HepG2 (cell line): ENCODE measurements at regions not wholly inside any gene's neighbourhood (a gene's known extent, or its start where the extent isn't known, plus 50 kb on each side); places are given as distances from the start of the nearest gene placed in this dataset.
"Not testable (repeated sequence)": the region's sequence is repeated elsewhere in the genome, so short reads cannot be mapped to it uniquely, and the experiment has no call there.

Source experiments
- ARNT2 ChIP-seq: sonication (generic); formaldehyde crosslinking; IDR thresholded peaks from 2 replicates; pipeline ENCODE4 v1.8.0; 2022; ENCODE audit warnings: mild to moderate bottlenecking, low read depth, missing genetic modification reagents, moderate library complexity
- BCL6 ChIP-seq: IDR thresholded peaks from 2 replicates; pipeline ENCODE4 v1.6.1; 2016; ENCODE audit warnings: missing genetic modification reagents, missing compliant biosample characterization
- CBFB ChIP-seq: sonication (generic); formaldehyde crosslinking; IDR thresholded peaks from 2 replicates; pipeline ENCODE4 v1.4.0; 2020; ENCODE audit warnings: missing genetic modification reagents
- GFI1 ChIP-seq: sonication (generic); formaldehyde crosslinking; IDR thresholded peaks from 2 replicates; pipeline ENCODE4 v1.5.0; 2020; ENCODE audit warnings: missing genetic modification reagents, mild to moderate bottlenecking, borderline replicate concordance
- LCORL ChIP-seq, 2 experiments: fragments of 450-650 bp in 1 of 2; sonication (generic) in 1 of 2; formaldehyde crosslinking in 1 of 2; IDR thresholded peaks; 2 replicates each; pipeline versions ENCODE4 v1.5.0 to v1.6.1; 2017 to 2020; ENCODE audit warnings: antibody characterized with exemption in 1 of 2, missing genetic modification reagents in 1 of 2
- MAFF ChIP-seq: IDR thresholded peaks from 2 replicates; pipeline ENCODE4 v1.6.1; 2011; ENCODE audit warnings: low read depth, low read length, improper control_type of control experiment
- MEF2D ChIP-seq: sonication (generic); formaldehyde crosslinking; IDR thresholded peaks from 2 replicates; pipeline ENCODE4 v1.5.1; 2020; ENCODE audit warnings: mild to moderate bottlenecking, missing genetic modification reagents
- MYC ChIP-seq: sonication (generic); formaldehyde crosslinking; IDR thresholded peaks from 2 replicates; pipeline ENCODE4 v1.9.0; 2021; ENCODE audit warnings: missing genetic modification reagents, borderline replicate concordance
- SPEN ChIP-seq: sonication (generic); formaldehyde crosslinking; IDR thresholded peaks from 2 replicates; pipeline ENCODE4 v1.5.1; 2020; ENCODE audit warnings: low read depth, mild to moderate bottlenecking, missing genetic modification reagents
- STAG1 ChIP-seq: sonication (generic); formaldehyde crosslinking; IDR thresholded peaks from 2 replicates; pipeline ENCODE4 v1.4.0; 2020; ENCODE audit warnings: missing genetic modification reagents
- ZNF224 ChIP-seq: sonication (generic); formaldehyde crosslinking; IDR thresholded peaks from 2 replicates; pipeline ENCODE4 v1.5.0; 2020; ENCODE audit warnings: mild to moderate bottlenecking, missing genetic modification reagents
- ZNF274 ChIP-seq: sonication (generic); formaldehyde crosslinking; IDR thresholded peaks from 2 replicates; pipeline ENCODE4 v1.5.1; 2020; ENCODE audit warnings: mild to moderate bottlenecking, missing genetic modification reagents
- ZNF605 ChIP-seq: sonication (generic); formaldehyde crosslinking; IDR thresholded peaks from 2 replicates; pipeline ENCODE4 v1.8.0; 2022; ENCODE audit warnings: mild to moderate bottlenecking, missing genetic modification reagents
- TF ChIP-seq, protein P1 (sequence below): IDR thresholded peaks from 2 replicates; pipeline ENCODE4 v1.6.1; 2016; ENCODE audit warnings: missing compliant biosample characterization, missing genetic modification reagents, borderline replicate concordance
- TF ChIP-seq, protein P2 (sequence below): sonication (generic); formaldehyde crosslinking; IDR thresholded peaks from 2 replicates; pipeline ENCODE4 v1.5.0; 2020; ENCODE audit warnings: missing genetic modification reagents
- TF ChIP-seq, protein P3 (sequence below): sonication (generic); formaldehyde crosslinking; IDR thresholded peaks from 2 replicates; pipeline ENCODE4 v1.5.1; 2020; ENCODE audit warnings: mild to moderate bottlenecking, missing genetic modification reagents
- TF ChIP-seq, protein P4 (sequence below): sonication (generic); formaldehyde crosslinking; IDR thresholded peaks from 2 replicates; pipeline ENCODE4; 2020; ENCODE audit warnings: missing genetic modification reagents, mild to moderate bottlenecking, borderline replicate concordance

DNA sequence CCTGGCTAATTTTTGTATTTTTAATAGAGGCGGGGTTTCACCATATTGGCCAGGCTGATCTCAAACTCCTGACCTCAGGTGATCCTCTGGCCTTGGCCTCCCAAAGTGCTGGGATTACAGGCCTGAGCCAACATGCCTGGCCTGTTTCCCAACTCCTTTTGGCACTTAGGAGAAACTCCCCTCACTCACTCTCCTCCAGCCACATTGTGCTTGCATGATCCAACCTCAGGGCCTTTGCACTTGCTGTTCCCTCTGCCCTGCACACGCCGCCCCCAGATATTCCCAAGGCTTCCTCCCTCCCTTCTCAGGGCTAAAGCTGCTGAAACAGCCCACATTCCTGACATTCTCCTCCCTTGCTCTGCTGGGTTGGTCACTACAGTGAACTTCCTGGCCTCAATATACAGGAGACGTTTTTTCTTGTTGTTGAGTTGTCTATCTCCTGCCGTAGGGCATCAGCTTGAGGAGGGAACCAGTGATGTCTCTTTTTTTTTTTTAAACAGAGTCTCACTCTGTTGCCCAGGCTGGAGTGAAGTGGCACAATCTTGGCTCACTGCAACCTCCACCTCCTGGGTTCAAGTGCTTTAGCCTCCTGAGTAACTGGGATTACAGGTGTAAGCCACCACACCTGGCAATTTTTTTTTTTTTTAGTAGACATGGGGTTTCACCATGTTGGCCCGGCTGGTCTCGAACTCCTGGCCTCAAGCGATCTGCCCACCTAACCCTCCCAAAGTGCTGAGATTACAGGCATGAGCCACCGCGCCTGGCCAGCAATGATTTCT is 61.4 kb upstream of the PTPN1 start (continued):
- 0 out of 2 replicates have a peak, but pooled peaks have one; percentile 4 for TF ChIP-seq STAG1
- TF ChIP-seq, protein P1, sequence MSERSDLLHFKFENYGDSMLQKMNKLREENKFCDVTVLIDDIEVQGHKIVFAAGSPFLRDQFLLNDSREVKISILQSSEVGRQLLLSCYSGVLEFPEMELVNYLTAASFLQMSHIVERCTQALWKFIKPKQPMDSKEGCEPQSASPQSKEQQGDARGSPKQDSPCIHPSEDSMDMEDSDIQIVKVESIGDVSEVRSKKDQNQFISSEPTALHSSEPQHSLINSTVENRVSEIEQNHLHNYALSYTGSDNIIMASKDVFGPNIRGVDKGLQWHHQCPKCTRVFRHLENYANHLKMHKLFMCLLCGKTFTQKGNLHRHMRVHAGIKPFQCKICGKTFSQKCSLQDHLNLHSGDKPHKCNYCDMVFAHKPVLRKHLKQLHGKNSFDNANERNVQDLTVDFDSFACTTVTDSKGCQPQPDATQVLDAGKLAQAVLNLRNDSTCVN = peak; percentile 39; the same call in 1 of the 2 replicates
- TF ChIP-seq SPEN = 0 out of 2 replicates have a peak, but pooled peaks have one; percentile 29
- TF ChIP-seq, protein P2, sequence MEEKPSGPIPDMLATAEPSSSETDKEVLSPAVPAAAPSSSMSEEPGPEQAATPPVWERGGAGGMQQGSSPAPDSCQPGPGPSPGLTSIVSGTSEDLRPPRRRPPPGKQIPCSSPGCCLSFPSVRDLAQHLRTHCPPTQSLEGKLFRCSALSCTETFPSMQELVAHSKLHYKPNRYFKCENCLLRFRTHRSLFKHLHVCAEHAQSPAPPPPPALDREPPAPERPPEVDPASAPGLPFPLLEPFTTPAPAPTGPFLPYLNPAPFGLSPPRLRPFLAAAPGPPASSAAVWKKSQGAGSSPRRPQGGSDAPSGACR (CRISPR knock-in tag) = peak; percentile 86; the same call in 1 of the 2 replicates
- TF ChIP-seq ZNF605 = peak; percentile 64; the same call in 1 of the 2 replicates
- peak; percentile 15; the same call in 1 of the 2 replicates for TF ChIP-seq MYC (CRISPR knock-in tag)
- TF ChIP-seq, protein P3, sequence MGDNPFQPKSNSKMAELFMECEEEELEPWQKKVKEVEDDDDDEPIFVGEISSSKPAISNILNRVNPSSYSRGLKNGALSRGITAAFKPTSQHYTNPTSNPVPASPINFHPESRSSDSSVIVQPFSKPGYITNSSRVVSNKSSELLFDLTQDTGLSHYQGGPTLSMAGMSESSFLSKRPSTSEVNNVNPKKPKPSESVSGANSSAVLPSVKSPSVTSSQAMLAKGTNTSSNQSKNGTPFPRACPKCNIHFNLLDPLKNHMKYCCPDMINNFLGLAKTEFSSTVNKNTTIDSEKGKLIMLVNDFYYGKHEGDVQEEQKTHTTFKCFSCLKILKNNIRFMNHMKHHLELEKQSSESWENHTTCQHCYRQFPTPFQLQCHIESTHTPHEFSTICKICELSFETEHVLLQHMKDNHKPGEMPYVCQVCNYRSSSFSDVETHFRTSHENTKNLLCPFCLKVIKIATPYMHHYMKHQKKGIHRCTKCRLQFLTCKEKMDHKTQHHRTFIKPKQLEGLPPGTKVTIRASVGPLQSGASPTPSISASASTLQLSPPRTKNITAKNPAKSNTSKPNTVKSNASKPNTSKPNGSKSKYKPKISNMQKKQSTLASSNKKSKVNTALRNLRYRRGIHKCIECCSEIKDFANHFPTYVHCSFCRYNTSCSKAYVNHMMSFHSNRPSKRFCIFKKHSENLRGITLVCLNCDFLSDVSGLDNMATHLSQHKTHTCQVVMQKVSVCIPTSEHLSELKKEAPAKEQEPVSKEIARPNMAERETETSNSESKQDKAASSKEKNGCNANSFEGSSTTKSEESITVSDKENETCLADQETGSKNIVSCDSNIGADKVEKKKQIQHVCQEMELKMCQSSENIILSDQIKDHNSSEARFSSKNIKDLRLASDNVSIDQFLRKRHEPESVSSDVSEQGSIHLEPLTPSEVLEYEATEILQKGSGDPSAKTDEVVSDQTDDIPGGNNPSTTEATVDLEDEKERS (CRISPR knock-in tag) = peak; percentile 90
- TF ChIP-seq, protein P4, sequence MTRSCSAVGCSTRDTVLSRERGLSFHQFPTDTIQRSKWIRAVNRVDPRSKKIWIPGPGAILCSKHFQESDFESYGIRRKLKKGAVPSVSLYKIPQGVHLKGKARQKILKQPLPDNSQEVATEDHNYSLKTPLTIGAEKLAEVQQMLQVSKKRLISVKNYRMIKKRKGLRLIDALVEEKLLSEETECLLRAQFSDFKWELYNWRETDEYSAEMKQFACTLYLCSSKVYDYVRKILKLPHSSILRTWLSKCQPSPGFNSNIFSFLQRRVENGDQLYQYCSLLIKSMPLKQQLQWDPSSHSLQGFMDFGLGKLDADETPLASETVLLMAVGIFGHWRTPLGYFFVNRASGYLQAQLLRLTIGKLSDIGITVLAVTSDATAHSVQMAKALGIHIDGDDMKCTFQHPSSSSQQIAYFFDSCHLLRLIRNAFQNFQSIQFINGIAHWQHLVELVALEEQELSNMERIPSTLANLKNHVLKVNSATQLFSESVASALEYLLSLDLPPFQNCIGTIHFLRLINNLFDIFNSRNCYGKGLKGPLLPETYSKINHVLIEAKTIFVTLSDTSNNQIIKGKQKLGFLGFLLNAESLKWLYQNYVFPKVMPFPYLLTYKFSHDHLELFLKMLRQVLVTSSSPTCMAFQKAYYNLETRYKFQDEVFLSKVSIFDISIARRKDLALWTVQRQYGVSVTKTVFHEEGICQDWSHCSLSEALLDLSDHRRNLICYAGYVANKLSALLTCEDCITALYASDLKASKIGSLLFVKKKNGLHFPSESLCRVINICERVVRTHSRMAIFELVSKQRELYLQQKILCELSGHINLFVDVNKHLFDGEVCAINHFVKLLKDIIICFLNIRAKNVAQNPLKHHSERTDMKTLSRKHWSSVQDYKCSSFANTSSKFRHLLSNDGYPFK (CRISPR knock-in tag) = 0 out of 2 replicates have a peak, but pooled peaks have one; percentile 37
- 0 out of 2 replicates have a peak, but pooled peaks have one; percentile 63 for TF ChIP-seq GFI1 (CRISPR knock-in tag)
- TF ChIP-seq ZNF224 (CRISPR knock-in tag) = 0 out of 2 replicates have a peak, but pooled peaks have one; percentile 57
- TF ChIP-seq LCORL (IDR thresholded peaks at IDR 0.05) = not testable (repeated sequence)
- TF ChIP-seq LCORL (CRISPR knock-in tag; IDR thresholded peaks at IDR 0.05) = peak; percentile 94
- TF ChIP-seq BCL6 (CRISPR knock-in tag) = peak; percentile 41
- peak; percentile 40; the same call in 1 of the 2 replicates for TF ChIP-seq CBFB (CRISPR knock-in tag)
- TF ChIP-seq ZNF274 (CRISPR knock-in tag) = peak; percentile 77
- 0 out of 2 replicates have a peak, but pooled peaks have one; percentile 24 for TF ChIP-seq ARNT2 (CRISPR knock-in tag)
- TF ChIP-seq MEF2D (CRISPR knock-in tag) = peak; percentile 58; the same call in 1 of the 2 replicates
- 0 out of 2 replicates have a peak, but pooled peaks have one; percentile 7 for TF ChIP-seq MAFF
